GM12864 (cell line): ENCODE measurements at regions not wholly inside any gene's neighbourhood (a gene's known extent, or its start where the extent isn't known, plus 50 kb on each side); places are given as distances from the start of the nearest gene placed in this dataset.

ENCODE experiments used
- DNase-seq: peaks from one replicate; pipeline ENCODE4 v3.0.0-alpha.2; 2011; ENCODE audit warnings: low read depth
- H3K4me3 ChIP-seq: 2 replicates; pipeline ENCODE4 v1.5.1; 2011; ENCODE audit warnings: mild to moderate bottlenecking, low read depth, low read length, control low read depth
- TF ChIP-seq, protein P1 (sequence below): IDR thresholded peaks from 2 replicates; pipeline ENCODE4 v1.5.1; 2011; ENCODE audit warnings: low read depth, mild to moderate bottlenecking, moderate library complexity, low read length, control low read depth, inconsistent platforms; ENCODE audit errors: missing control alignments

DNA sequence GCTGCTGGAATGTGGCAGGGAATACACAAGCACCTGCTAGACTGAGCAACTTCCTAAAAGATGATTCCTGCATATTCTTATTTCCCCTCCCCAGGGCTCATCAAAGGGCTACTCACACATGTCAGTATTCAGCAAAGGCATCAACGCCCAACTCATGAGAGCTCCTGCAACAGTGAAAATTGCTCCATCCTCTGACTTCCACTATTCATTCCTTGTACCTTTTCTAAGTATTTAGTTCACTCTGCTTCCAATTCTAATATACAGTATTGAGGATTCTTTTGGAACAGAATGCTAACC is 84.1 kb downstream of the SCN11A start:
- no peak overlapping the region for H3K4me3 ChIP-seq
- TF ChIP-seq, protein P1, sequence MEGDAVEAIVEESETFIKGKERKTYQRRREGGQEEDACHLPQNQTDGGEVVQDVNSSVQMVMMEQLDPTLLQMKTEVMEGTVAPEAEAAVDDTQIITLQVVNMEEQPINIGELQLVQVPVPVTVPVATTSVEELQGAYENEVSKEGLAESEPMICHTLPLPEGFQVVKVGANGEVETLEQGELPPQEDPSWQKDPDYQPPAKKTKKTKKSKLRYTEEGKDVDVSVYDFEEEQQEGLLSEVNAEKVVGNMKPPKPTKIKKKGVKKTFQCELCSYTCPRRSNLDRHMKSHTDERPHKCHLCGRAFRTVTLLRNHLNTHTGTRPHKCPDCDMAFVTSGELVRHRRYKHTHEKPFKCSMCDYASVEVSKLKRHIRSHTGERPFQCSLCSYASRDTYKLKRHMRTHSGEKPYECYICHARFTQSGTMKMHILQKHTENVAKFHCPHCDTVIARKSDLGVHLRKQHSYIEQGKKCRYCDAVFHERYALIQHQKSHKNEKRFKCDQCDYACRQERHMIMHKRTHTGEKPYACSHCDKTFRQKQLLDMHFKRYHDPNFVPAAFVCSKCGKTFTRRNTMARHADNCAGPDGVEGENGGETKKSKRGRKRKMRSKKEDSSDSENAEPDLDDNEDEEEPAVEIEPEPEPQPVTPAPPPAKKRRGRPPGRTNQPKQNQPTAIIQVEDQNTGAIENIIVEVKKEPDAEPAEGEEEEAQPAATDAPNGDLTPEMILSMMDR = no peak

DNA sequence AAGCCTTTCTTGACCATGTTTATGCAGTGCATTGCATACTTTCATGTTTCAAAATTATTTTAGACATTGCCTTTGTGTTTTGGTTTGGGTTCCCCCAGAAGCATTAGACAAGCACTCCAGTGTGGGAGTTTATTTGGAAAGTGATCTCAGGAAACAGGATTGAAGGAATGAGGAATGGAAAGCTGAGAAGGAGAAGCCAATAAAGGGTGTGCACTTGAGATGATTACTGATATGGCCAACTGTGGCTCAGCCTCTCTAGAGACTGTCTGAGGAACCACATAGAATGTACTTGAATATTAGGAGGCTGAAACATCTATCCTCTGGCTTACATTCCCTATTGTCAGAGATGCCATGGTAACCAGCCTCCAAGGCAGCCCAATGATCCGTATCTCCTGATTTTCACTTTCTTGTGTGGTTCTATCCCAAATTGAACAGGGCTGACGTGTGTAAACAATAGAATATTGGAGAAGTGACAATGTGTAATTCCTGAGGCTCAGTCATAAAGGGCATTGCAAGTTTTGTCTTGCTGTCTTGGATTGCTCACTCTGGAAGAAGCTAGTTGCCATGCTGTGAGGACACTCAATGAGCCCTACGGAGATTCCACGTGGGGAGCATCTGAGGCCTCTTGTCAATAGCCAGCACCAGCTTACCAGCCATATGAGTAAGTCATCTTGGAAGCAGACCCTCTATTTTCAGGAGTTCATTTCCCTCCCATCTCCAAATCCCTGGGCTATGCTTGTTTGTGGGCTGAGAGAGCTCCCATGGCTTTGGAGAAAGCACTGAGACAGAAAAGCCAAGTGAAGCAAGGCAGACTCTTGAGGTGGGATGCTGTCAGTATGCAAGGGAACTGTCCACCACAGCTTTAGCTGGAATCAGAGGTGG is 84.7 kb downstream of the SCN11A start:
- no peak overlapping the region for H3K4me3 ChIP-seq
- TF ChIP-seq, protein P1 = no peak
- no peak for DNase-seq

More for the DNA sequence above, 84.1 kb downstream of the SCN11A start:
- DNase-seq = no peak

DNA sequence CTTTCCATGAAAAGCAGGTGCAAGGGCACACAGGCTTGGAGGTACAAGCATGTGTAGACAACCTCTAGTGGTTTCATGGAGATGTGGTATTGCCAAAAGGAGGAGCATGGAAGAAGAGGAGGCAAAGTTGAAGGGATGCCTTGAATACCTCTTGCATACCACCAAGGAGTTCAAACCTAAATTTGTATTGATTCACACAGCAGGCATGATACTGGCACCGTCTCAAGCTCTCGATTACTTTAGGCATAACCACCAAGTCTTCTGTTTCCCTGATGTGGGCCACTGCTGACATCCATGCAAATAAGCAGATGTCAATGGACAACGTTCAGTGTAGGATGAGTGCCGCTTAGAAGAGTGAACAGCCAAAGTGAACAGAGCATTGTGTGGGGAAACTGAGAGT is 87.1 kb downstream of the SCN11A start:
- H3K4me3 ChIP-seq = no peak overlapping the region
- TF ChIP-seq, protein P1 = no peak
- no peak for DNase-seq

DNA sequence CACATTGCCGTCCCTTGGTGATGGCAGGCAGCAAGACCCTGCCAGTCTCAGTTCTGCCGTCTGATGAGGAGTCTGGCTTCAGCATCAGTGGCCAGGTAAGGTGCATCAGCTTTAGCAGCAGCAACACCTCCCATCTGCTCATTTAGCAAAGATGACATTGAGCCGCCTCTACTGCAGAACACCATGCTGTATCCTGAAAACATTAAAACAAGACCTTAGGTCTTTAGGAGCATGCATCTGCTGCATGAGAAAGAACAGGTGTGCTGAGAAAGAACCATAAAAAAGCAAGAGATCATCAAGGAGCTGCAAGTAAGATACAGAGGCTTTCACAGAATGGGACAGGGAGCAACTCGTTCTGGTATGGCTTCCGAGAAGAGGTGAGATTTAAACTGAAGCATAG is 87.5 kb downstream of the SCN11A start:
- H3K4me3 ChIP-seq = no peak overlapping the region
- DNase-seq = no peak
- TF ChIP-seq, protein P1 = no peak

DNA sequence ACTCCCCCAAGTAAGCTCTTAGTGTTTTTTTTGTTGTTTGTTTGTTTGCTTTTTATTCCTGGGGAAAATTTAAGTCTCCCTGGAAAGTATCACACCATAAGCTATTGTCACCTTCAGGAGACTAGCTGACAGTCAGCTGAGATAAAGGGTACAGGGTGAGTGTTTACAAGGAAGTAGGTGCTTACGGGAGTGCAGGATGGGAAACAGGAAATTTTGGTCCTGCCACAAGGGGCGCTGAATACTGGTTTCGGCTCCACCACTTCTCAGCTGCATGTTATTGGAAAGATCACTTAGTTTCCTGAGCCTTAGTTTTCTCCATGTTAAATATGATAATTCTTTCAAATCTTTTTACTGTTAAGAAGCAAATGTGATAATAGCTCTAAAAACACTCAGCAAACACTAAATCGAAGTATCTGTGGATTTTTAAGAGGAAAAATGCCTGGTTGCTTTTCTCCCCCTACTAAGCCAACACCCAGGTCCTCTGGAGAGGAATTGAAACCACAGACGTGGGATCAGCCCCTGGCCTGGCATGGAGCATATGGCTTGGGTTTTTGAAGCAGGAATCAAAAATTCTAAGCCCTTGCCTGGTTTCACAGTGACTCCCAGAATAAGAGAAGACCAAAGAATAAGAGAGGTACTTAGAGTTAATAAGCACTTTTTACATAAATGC is 90.7 kb downstream of the SCN11A start:
- TF ChIP-seq, protein P1 = peak; percentile 78
- no peak overlapping the region for H3K4me3 ChIP-seq
- peak; percentile 4 for DNase-seq

DNA sequence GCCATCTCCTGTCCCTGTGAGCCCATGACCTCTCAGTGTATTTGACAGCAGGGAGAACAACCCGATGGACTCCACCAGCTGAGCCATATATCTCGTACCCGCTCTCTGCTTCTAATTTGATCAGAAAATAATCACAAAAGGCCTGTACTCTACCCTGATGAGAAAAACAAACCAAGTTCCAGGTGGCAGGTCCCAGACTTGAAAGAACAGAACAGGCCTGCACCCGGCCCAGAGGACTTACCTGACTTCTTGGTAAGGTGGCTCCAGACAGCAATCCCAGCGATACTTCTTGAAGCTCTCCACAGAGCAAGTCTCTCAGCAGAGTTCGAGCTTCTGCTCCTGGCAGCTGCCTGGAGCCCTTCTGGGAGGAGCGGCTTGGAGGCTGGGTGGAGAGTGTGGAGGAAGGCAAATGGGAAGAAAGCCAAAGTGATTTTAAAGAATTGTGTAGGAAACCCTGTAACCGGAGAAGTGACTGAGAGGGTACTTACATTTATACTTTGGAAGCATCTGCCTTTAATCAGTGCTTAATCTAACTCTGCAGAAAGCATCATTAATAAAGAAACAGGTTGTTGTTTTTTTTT is 91.6 kb downstream of the SCN11A start:
- TF ChIP-seq, protein P1 = no peak
- no peak overlapping the region for H3K4me3 ChIP-seq
- DNase-seq = no peak
